Left forelimb (tissue), 1 donor: ENCODE measurements at regions not wholly inside any gene's neighbourhood (a gene's known extent, or its start where the extent isn't known, plus 50 kb on each side); places are given as distances from the start of the nearest gene placed in this dataset.

Experiments
- DNase-seq: peaks from one replicate; pipeline ENCODE4 v3.0.0-alpha.2; 2018; ENCODE audit warnings: low spot score

DNA sequence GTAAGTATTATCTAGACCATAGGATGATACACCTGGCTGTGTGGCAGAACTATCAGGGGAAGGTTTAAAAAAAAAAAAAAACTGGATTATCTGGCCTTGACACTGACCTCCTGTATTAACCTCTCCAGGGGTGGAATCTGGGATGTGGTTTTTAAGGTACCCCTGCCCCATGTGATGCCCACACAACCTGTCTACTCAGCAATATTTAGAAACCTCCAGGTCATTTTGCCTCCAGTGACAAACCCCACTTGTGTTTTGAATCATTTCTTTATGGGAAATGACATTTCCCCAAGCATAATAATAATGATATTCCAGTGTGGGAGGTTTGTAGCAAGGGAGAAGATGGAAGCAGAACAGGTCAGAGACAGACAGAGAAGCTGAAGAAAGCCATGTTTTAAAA is 179.1 kb downstream of the RSL24D1 start:
- no peak for DNase-seq

GRCh38 chr15:55016225-55016624 is 180.5 kb downstream of the RSL24D1 start:
- DNase-seq = no peak

- DNase-seq = no peak
Observed at GRCh38 chr15:55015093-55015445, 181.7 kb downstream of the RSL24D1 start.

DNA sequence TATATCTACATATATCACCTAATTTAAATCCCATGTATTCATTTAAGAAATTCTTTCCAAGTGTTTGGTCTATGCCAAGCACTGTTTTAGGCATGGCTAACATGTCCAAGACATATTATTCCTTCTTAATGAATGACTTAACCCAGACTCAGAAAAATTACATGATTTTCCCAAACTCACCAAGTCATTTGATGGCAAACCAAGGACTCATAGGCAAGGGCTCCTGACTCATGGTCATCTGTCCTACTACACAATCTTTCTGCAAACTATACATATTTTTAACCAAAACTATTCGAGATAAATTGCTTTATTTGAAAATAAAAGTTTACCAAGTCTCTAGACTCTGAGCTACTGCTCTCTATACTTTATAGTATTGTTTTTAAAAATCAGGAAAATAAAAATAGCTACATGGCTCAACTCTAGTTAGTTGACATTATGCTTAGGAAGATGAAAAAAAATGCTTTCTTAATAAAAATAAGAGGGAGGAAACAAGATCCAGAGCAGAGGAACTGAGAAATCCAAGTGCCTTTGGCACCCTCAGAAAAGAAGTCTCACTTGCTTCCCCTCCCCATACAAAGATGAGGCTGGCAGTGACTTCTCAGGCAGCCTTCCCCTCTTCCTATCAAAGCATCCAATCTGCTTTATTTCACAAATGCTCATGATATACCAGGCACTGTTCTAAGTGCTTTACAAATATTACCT is 182.2 kb downstream of the RSL24D1 start:
- DNase-seq = no peak

DNA sequence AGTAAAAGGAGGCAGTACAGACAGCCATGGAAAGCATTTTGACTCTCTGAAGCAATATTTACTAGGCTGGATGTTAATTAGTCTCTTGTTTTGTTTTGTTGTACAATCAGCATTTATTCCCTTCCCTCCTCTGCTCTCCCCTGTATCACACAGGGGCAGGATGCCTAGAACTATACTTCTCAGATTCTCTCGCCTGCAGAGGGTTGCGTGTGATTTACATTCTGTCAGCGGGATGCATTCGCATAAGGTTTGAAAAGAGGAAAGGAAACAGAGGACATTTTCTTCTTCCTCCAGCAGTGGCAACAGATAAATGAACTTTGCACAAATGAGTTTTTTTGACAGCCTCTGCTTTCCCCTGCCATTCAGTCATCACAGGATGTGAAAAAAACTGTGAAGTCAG is 188.3 kb downstream of the RSL24D1 start:
- no peak for DNase-seq

- DNase-seq = no peak
Observed at GRCh38 chr15:55007561-55007960, 189.2 kb downstream of the RSL24D1 start.

- no peak for DNase-seq
Observed at GRCh38 chr15:55005679-55006078, 191.1 kb downstream of the RSL24D1 start.

DNA sequence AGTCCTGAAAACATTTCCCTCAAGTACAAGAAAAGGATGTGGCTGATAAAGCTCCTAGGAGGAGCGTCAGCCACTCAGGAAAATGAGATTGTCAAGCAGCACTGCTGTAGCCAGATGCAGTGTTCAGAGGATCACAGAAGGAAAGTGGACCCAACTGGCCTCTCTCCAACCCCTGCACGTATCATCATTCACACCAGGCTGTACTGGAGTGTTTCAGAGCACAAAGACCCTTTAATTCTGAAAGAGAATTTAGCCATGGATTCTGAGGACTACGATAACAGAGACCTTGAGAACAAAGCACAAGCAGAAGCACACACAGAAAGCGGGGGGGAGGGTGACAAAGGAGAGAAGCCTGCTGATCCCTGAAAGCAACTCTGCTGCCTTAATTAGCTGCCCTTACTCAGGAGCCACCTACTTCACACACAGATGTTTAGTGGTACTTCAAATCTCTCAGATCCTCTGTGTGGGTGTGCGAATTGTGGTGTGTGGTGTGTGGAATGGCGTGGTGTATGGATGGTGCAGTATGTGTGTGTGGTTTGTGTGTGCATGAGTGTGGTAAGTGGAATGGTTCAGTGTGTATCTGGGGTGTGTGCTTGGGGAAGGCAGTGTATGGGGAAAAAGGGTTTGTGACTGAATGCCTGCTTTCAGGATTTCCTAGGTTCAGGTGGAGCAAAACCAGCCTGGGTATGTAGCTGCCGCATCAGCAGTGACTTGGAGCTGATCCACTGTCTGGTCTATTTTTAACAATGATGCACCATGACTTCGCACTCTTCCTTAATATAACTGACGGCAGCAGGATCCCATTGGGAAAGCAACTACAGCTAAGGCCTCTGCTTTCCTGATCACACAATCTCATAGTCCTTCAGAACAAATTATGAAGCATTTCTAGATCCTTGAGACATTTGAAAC is 192.5 kb downstream of the RSL24D1 start:
- no peak for DNase-seq

DNA sequence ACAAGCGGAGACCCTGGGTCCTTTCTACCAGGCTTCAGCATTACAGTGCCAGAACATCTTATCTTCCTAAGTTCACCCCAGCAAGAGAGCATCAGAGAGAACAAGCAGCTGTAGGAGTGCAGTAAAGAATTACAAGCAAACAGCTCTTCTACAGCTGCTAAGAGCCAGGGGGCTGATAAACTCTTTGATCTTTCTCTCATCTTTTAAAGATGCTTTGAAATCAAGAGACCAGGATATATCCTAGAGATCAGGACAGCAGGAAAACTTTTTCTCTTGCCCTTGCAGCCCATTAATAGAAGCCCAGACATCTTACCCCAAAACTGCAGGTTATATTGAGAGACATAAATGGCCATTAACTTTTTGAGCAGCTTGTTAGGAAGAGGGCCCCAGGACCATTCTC is 198.1 kb downstream of the RSL24D1 start:
- no peak for DNase-seq

GRCh38 chr15:54990793-54991192 is 205.9 kb downstream of the RSL24D1 start:
- no peak for DNase-seq

- DNase-seq = no peak
Observed at GRCh38 chr15:54987881-54988280, 208.9 kb downstream of the RSL24D1 start.

DNA sequence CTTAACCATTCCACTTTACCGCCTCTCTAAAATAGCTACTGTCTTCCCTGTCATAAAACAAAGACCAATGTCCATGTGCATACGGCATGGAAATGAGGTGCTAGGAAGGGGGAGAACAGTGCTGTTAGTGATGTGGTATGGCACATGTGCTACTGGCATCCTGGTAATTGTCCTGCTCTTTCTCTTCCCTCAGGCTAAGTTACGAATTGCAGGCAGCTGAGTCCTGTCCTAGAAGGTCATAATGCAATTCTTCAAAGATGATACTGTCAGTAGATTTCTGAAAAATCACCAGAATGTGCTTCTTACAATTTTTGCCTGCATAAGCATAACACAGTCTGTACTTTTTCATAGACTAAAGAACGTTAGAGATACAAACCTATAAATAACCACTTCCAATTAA is 216.8 kb downstream of the RSL24D1 start:
- DNase-seq = no peak

- no peak for DNase-seq
Observed at GRCh38 chr15:54962637-54963036, 234.1 kb downstream of the RSL24D1 start.

GRCh38 chr15:54960266-54960665 is 236.5 kb downstream of the RSL24D1 start:
- DNase-seq = no peak

DNA sequence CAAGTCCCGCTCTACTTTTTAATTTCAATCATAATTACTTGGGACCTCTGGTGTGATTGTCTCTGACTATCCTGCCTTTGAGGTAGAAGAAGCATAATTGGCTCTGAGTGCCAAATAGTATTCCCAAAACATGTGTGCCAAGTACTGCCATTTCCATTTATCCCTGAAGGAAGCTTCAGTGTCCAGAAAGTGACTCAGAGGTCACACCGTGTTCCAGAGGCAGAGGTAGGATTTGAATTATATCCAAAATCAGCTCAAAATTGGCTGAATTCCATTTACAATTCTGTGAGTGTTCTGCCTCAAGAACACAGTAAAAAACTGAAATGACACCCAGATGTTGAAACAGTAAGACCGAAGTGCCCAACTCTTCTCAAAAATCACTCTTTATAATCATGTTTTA is 255.3 kb downstream of the RSL24D1 start:
- DNase-seq = no peak

- DNase-seq = no peak
Observed at GRCh38 chr15:54917312-54917711, 279.4 kb downstream of the RSL24D1 start.

DNA sequence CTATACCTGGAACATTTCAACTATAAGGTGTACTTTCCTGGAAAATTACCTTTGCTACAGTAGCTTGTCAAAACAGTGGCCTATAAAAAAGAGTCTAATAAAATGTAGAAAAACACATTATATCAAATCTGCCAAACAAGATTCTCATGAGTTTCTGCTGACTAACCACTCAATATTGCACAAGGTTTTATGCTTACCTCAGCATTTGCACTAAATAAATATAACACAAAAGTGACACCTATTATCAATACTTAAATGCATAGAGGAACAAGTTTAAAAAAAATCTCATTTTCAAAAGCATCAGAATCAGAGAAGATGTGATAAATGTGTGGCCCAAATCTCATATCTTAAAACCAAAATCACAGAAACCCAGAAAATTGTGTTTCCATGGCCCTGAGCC is 281.4 kb downstream of the RSL24D1 start:
- no peak for DNase-seq

- no peak for DNase-seq
Observed at GRCh38 chr15:54884312-54884711, 312.4 kb downstream of the RSL24D1 start.

DNA sequence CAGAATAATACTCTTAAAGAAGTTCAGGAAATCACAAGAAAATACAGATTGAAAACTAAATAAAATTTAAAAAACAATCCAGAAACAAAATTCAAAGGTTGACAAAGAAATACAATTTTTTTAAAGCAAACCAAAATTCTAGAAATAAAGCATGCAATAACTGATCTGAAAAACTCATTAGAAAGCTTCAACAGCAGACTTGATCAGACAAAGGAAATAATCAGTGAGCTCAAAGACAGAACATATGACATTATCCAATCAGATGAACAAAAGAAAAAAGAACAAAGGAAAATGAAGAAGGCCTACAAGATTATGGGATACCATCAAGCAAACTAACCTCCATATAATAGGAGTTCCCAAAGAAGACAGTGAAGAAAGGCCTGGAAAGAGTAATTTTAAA is 336.8 kb downstream of the RSL24D1 start:
- DNase-seq = no peak

- DNase-seq = no peak
Observed at GRCh38 chr15:54854667-54855066, 342.1 kb downstream of the RSL24D1 start.

GRCh38 chr15:54850101-54850500 is 346.6 kb downstream of the RSL24D1 start:
- no peak for DNase-seq

- no peak for DNase-seq
Observed at GRCh38 chr15:54843006-54843405, 353.7 kb downstream of the RSL24D1 start.

GRCh38 chr15:54841701-54842305 is 354.9 kb downstream of the RSL24D1 start:
- DNase-seq = no peak
